Naive thymus-derived CD4-positive, alpha-beta T cell (primary cell): ENCODE measurements at regions not wholly inside any gene's neighbourhood (a gene's known extent, or its start where the extent isn't known, plus 50 kb on each side); places are given as distances from the start of the nearest gene placed in this dataset.

ENCODE experiments used
- ATAC-seq: fragments of 150-1000 bp; cut with Tn5 transposase; 2 replicates; pipeline ENCODE4 v1.10.0; 2021; ENCODE audit warnings: mild to moderate bottlenecking, moderate library complexity
- CTCF ChIA-PET: fragments of 350-600 bp; sonication (Branson Sonifier 250); formaldehyde crosslinking; loops from one replicate; lab custom pipeline; 2021; ENCODE audit warnings: antibody characterized with exemption; lab: Charles Lee
- POLR2A ChIA-PET: fragments of 350-600 bp; sonication (Branson Sonifier 250); formaldehyde crosslinking; loops from one replicate; lab custom pipeline; 2021; ENCODE audit warnings: antibody characterized with exemption, inconsistent platforms; lab: Charles Lee
- DNase-seq, 9 donors: peaks; one replicate each; pipeline versions ENCODE4 v3.0.0 to v3.0.0-alpha.2; 2020 to 2022; ENCODE audit warnings: mixed read lengths in 1 of 9
- H3K27ac ChIP-seq: one replicate; pipeline ENCODE4 v1.7.0; 2013; ENCODE audit warnings: mild to moderate bottlenecking, low read depth, low read length, moderate library complexity
- H3K27me3 ChIP-seq, 2 donors: one replicate each; pipeline ENCODE4 v1.7.0; 2013; ENCODE audit warnings: low read length in 2 of 2, mild to moderate bottlenecking in 2 of 2, moderate library complexity in 2 of 2; ENCODE audit not compliant: control insufficient read depth in 2 of 2, insufficient read depth in 2 of 2
- H3K36me3 ChIP-seq, 3 experiments: 1 replicate in 2 of 3; 2 replicates in 1 of 3; pipeline ENCODE4 v1.7.0; 2013; ENCODE audit warnings: low read length in 3 of 3, mild to moderate bottlenecking in 3 of 3, moderate library complexity in 1 of 3; ENCODE audit not compliant: insufficient read depth in 3 of 3, control insufficient read depth in 2 of 3
- H3K4me1 ChIP-seq, 2 donors: one replicate each; pipeline ENCODE4 v1.7.0; 2013; ENCODE audit warnings: low read length in 2 of 2, mild to moderate bottlenecking in 2 of 2, moderate library complexity in 1 of 2; ENCODE audit not compliant: control insufficient read depth in 2 of 2, insufficient read depth in 2 of 2
- H3K4me3 ChIP-seq: 2 replicates; pipeline ENCODE4 v1.7.0; 2013; ENCODE audit warnings: mild to moderate bottlenecking, low read length
- H3K9me3 ChIP-seq, 3 experiments: 1 replicate in 2 of 3; 2 replicates in 1 of 3; pipeline ENCODE4 v1.7.0; 2013; ENCODE audit warnings: low read length in 3 of 3; ENCODE audit not compliant: control insufficient read depth in 2 of 3
- H3K27ac Mint-ChIP-seq, 9 donors: one replicate each; pipeline ENCODE4 v1.8.0; 2020 to 2022; ENCODE audit warnings: mixed read lengths in 9 of 9, mild to moderate bottlenecking in 8 of 9, moderate library complexity in 5 of 9, inconsistent platforms in 2 of 9
- H3K27me3 Mint-ChIP-seq, 5 donors: one replicate each; pipeline ENCODE4 v1.8.0; 2021 to 2022; ENCODE audit warnings: mixed read lengths in 5 of 5, mild to moderate bottlenecking in 1 of 5
- H3K36me3 Mint-ChIP-seq, 5 donors: one replicate each; pipeline ENCODE4 v1.8.0; 2020 to 2022; ENCODE audit warnings: mixed read lengths in 5 of 5, mild to moderate bottlenecking in 3 of 5, inconsistent platforms in 1 of 5
- H3K4me1 Mint-ChIP-seq, 7 donors: one replicate each; pipeline ENCODE4 v1.8.0; 2020 to 2022; ENCODE audit warnings: mixed read lengths in 7 of 7, mild to moderate bottlenecking in 3 of 7, inconsistent platforms in 1 of 7
- H3K4me3 Mint-ChIP-seq, 10 donors: one replicate each; pipeline ENCODE4 v1.8.0; 2020 to 2022; ENCODE audit warnings: mild to moderate bottlenecking in 10 of 10, mixed read lengths in 10 of 10, moderate library complexity in 6 of 10, inconsistent platforms in 2 of 10
- H3K9me3 Mint-ChIP-seq, 11 donors: one replicate each; pipeline ENCODE4 v1.8.0; 2020 to 2022; ENCODE audit warnings: mixed read lengths in 11 of 11, mild to moderate bottlenecking in 4 of 11, inconsistent platforms in 1 of 11, moderate library complexity in 1 of 11
- intact Hi-C, 2 donors: fragments of 100-400 bp; cut with micrococcal nuclease; formaldehyde crosslinking; loops; one replicate each; pipeline ENCODE4 v1.15.1; 2023

- no peak overlapping the region for H3K27ac ChIP-seq
- no peaks in the 10 kb centered on the region for H3K4me1 ChIP-seq
- H3K9me3 ChIP-seq: no peaks in the 10 kb centered on the region
- peaks cover 0 to 3% (median 0%) of the 10 kb centered on the region in 5 donors for H3K36me3 Mint-ChIP-seq
- intact Hi-C loops: no loop called here
- no peak overlapping the region for H3K4me3 ChIP-seq
- ChIA-PET POLR2A (no interaction called here), CTCF (no interaction called here)
- ATAC-seq (no peak), DNase-seq (no peak)
- H3K27me3 ChIP-seq: no peaks in the 10 kb centered on the region
- H3K36me3 ChIP-seq: no peaks in the 10 kb centered on the region
- peaks cover 0 to 4% (median 0%) of the 10 kb centered on the region in 5 donors for H3K27me3 Mint-ChIP-seq
- H3K4me3 Mint-ChIP-seq: no peak overlapping the region
- peaks cover 0 to 1% (median 0%) of the 10 kb centered on the region in 7 donors for H3K4me1 Mint-ChIP-seq
- H3K9me3 Mint-ChIP-seq: peaks cover 0 to 13% (median 5%) of the 10 kb centered on the region in 11 donors
- no peak overlapping the region for H3K27ac Mint-ChIP-seq
Measured at GRCh38 chr12:127813147-127813546, 453.8 kb upstream of the TMEM132C start.

GRCh38 chr12:127819056-127819455, 447.9 kb upstream of the TMEM132C start:
- no peak for DNase-seq
- POLR2A ChIA-PET: no interaction called here
- peaks cover 0 to 14% (median 6%) of the 10 kb centered on the region in 11 donors for H3K9me3 Mint-ChIP-seq
- intact Hi-C loops: no loop called here
- Histone ChIP-seq H3K9me3 (no peaks in the 10 kb centered on the region), H3K4me1 (no peaks in the 10 kb centered on the region), H3K4me3 (no peak overlapping the region), H3K27ac (no peak overlapping the region), H3K36me3 (no peaks in the 10 kb centered on the region), H3K27me3 (no peaks in the 10 kb centered on the region)
- CTCF ChIA-PET: no interaction called here
- no peaks in the 10 kb centered on the region for H3K36me3 Mint-ChIP-seq
- H3K4me1 Mint-ChIP-seq: peaks cover 0 to 5% (median 0%) of the 10 kb centered on the region in 7 donors
- H3K27ac Mint-ChIP-seq: no peak overlapping the region
- H3K4me3 Mint-ChIP-seq: no peak overlapping the region
- ATAC-seq: no peak
- no peaks in the 10 kb centered on the region for H3K27me3 Mint-ChIP-seq

DNA sequence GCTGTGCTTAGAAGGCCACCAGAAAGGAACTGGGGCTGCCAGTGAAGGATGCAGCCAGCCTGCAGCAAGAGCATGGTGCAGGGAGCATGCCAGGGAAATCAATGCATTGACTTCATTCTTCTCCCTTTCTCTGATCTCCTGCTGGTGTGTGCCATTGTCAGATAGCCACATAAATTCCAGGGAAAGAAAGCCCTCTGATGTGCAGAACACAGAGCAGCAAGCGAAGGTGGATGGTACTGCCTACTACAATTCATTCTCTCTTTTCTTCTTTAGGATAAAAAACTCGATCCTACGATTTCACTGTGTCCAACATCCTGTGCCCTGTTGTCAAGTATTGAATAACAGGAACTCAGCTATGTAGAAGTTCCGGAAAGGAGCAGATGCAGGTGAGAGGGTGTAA, 446.7 kb upstream of the TMEM132C start:
- intact Hi-C loops: no loop called here
- H3K9me3 Mint-ChIP-seq: peaks cover 0 to 19% (median 6%) of the 10 kb centered on the region in 11 donors

DNA sequence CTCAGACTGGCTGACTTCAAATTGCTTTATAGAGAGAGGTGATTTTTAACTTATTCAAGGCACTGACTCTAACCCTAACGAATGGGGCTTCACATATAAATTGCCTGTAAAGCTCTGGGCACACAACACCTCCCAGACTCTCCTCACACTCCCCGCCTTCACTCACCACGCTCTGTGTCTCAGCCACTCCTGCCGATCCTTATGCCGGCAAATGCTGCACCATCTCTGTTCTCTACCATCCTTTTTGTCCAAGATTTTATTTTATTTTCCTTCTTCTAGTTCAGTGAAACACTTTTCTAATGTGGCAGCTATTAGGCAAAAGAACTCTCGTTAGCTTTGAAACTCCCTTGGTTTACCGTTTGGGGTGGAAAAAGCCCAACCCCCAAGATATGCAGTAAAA, 446.1 kb upstream of the TMEM132C start:
- Histone ChIP-seq H3K4me1 (no peaks in the 10 kb centered on the region), H3K4me3 (no peak overlapping the region), H3K9me3 (no peaks in the 10 kb centered on the region), H3K27ac (no peak overlapping the region), H3K36me3 (no peaks in the 10 kb centered on the region), H3K27me3 (no peaks in the 10 kb centered on the region)
- POLR2A ChIA-PET: no interaction called here
- DNase-seq (no peak), ATAC-seq (no peak)
- H3K27ac Mint-ChIP-seq: no peak overlapping the region
- CTCF ChIA-PET: no interaction called here
- peaks cover 0 to 21% (median 8%) of the 10 kb centered on the region in 11 donors for H3K9me3 Mint-ChIP-seq
- H3K4me1 Mint-ChIP-seq: peaks cover 0 to 3% (median 0%) of the 10 kb centered on the region in 7 donors
- no peaks in the 10 kb centered on the region for H3K27me3 Mint-ChIP-seq
- intact Hi-C loops: no loop called here
- H3K4me3 Mint-ChIP-seq: no peak overlapping the region
- no peaks in the 10 kb centered on the region for H3K36me3 Mint-ChIP-seq

More for the DNA sequence above, 446.7 kb upstream of the TMEM132C start:
- H3K36me3 ChIP-seq: no peaks in the 10 kb centered on the region
- H3K4me3 ChIP-seq: no peak overlapping the region
- Mint-ChIP-seq H3K36me3 (no peaks in the 10 kb centered on the region), H3K4me1 (peaks cover 0 to 3% (median 0%) of the 10 kb centered on the region in 7 donors), H3K27me3 (no peaks in the 10 kb centered on the region), H3K27ac (no peak overlapping the region), H3K4me3 (no peak overlapping the region)
- no peak overlapping the region for H3K27ac ChIP-seq
- H3K27me3 ChIP-seq: no peaks in the 10 kb centered on the region
- no peak for DNase-seq
- ChIA-PET POLR2A (no interaction called here), CTCF (no interaction called here)
- no peak for ATAC-seq
- no peaks in the 10 kb centered on the region for H3K9me3 ChIP-seq
- H3K4me1 ChIP-seq: no peaks in the 10 kb centered on the region

DNA sequence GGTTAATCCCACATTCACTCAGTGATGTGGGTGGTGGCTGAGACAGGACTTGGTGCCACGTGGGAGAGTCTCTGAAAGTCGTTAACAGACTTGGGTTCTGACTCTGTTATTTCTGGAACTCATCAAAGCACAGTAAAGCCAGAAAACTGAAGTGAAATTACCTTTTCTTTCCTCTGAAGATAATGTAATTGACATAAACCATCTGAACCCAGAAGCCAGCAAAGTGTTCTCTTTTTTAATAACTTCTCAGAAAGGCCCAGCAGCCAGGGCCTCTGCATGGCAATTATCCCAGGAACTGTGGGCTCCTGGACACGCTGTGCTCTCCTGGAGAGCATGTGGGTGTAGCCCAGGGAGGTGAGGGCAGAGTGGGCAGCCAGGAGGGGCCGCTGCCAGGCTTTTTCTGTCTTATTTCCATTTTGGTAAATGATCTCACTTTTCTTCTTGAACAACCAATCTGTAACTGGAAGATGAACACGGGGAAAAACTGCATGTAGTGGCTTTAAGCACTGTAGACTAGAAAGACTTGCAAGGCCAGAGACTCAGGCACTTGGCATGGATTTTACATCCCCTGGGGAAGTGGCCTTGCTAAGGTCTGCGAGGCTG, 444.1 kb upstream of the TMEM132C start:
- no peaks in the 10 kb centered on the region for H3K36me3 Mint-ChIP-seq
- no peaks in the 10 kb centered on the region for H3K36me3 ChIP-seq
- no peaks in the 10 kb centered on the region for H3K4me1 ChIP-seq
- H3K4me3 Mint-ChIP-seq: no peak overlapping the region
- ATAC-seq: no peak
- H3K9me3 Mint-ChIP-seq: peaks cover 0 to 21% (median 10%) of the 10 kb centered on the region in 11 donors
- H3K4me3 ChIP-seq: no peak overlapping the region
- ChIA-PET POLR2A (no interaction called here), CTCF (no interaction called here)
- intact Hi-C loops: no loop called here
- H3K9me3 ChIP-seq: no peaks in the 10 kb centered on the region
- no peaks in the 10 kb centered on the region for H3K27me3 Mint-ChIP-seq
- H3K27ac ChIP-seq: no peak overlapping the region
- no peak overlapping the region for H3K27ac Mint-ChIP-seq
- H3K4me1 Mint-ChIP-seq: peaks cover 0 to 7% (median 0%) of the 10 kb centered on the region in 7 donors
- no peaks in the 10 kb centered on the region for H3K27me3 ChIP-seq
- no peak for DNase-seq

- peaks cover 0 to 7% (median 0%) of the 10 kb centered on the region in 7 donors for H3K4me1 Mint-ChIP-seq
- no peak overlapping the region for H3K4me3 Mint-ChIP-seq
- H3K36me3 Mint-ChIP-seq: no peaks in the 10 kb centered on the region
- H3K27ac Mint-ChIP-seq: no peak overlapping the region
- H3K9me3 Mint-ChIP-seq: peaks cover 5 to 21% (median 10%) of the 10 kb centered on the region in 11 donors
- no peak for ATAC-seq
- Histone ChIP-seq H3K36me3 (no peaks in the 10 kb centered on the region), H3K27ac (no peak overlapping the region), H3K27me3 (no peaks in the 10 kb centered on the region), H3K9me3 (no peaks in the 10 kb centered on the region), H3K4me1 (no peaks in the 10 kb centered on the region), H3K4me3 (no peak overlapping the region)
- intact Hi-C loops: no loop called here
- ChIA-PET CTCF (no interaction called here), POLR2A (no interaction called here)
- no peak for DNase-seq
- no peaks in the 10 kb centered on the region for H3K27me3 Mint-ChIP-seq
Measured at GRCh38 chr12:127823801-127824200, 443.2 kb upstream of the TMEM132C start.
